ENCODE measurements at regions not wholly inside any gene's neighbourhood (a gene's known extent, or its start where the extent isn't known, plus 50 kb on each side); places are given as distances from the start of the nearest gene placed in this dataset.

DNA sequence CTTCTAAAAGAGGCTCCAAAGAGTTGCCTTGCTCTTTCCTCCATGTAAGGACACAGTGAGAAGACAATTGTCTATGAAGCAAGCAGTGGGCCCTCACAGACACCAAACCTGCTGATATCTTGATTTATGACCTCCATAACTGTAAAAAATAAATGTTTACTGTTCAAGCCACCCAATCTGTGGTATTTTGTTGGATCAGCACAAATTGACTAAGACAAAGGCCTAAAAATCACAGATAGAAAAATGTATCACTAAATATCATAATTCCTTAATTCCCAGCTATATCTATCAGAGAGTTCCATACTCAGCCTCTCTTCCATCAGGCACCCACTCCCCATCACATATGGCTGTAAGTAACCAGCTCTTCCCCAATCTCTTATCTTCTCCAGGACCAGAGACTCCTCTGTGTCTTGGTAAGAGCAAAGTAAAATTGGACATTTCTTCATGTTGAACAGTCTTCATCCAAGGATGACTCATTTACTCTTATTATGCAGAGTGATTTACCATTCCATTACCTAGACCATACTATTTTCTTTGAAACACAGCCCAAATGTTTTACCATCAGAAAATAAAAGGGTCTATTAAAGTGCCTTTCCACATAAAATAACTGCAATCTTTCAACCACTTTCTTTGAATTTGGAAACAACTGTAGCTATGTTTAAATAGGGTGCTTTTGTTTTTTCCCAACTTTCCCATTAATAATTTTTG lies 503.6 kb downstream of the MRPL39 start:
- no peak for TF ChIP-seq EZH2phosphoT487 (IDR thresholded peaks at IDR 0.05; ENCODE audit: borderline replicate concordance)
- TF ChIP-seq, protein P1, sequence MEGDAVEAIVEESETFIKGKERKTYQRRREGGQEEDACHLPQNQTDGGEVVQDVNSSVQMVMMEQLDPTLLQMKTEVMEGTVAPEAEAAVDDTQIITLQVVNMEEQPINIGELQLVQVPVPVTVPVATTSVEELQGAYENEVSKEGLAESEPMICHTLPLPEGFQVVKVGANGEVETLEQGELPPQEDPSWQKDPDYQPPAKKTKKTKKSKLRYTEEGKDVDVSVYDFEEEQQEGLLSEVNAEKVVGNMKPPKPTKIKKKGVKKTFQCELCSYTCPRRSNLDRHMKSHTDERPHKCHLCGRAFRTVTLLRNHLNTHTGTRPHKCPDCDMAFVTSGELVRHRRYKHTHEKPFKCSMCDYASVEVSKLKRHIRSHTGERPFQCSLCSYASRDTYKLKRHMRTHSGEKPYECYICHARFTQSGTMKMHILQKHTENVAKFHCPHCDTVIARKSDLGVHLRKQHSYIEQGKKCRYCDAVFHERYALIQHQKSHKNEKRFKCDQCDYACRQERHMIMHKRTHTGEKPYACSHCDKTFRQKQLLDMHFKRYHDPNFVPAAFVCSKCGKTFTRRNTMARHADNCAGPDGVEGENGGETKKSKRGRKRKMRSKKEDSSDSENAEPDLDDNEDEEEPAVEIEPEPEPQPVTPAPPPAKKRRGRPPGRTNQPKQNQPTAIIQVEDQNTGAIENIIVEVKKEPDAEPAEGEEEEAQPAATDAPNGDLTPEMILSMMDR (conservative IDR thresholded peaks at IDR 0.05; ENCODE audit: low read length): no peak

All from Loucy (cell line).